ENCODE measurements at regions not wholly inside any gene's neighbourhood (a gene's known extent, or its start where the extent isn't known, plus 50 kb on each side); places are given as distances from the start of the nearest gene placed in this dataset.

DNA sequence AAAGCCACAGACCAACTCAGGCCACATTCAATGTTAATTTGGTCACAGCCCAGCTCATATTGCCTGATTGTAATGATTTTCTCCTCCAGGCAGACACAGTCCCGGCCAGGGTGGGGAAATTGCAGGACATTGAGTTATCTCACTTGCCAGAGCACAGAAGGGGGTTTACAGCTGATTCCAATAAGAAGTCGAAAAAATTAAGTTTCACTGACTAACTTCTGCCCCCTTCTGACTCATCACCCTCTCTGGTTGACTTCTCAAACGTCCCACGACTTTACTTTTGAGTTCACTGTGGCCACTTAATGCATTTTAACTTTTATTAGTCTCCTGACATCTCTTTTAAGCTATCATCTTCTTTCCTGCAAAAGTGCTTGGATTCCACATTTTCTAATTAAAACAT is 321.4 kb upstream of the WWC1 start:
- H3K27me3 ChIP-seq (ENCODE audit: control insufficient read depth in 2 of 2, insufficient read depth in 2 of 2, low read length in 2 of 2), result no peaks in the 10 kb centered on the region
- 75% methylated on average over 4 of the region's 4 CpGs for WGBS (ENCODE audit: insufficient coverage)
- no peak overlapping the region for H3K27ac ChIP-seq (ENCODE audit: low read depth in 1 of 2, low read length in 2 of 2)
- no peak overlapping the region for H3K27ac Mint-ChIP-seq
- no peak overlapping the region for H3K4me2 ChIP-seq (replicated peaks; ENCODE audit: extremely low read depth, low read length, poor library complexity, severe bottlenecking)
- peaks cover 0 to 6% (median 3%) of the 10 kb centered on the region in 3 donors for H3K27me3 Mint-ChIP-seq (ENCODE audit: low read depth in 3 of 3)
- no peak overlapping the region for H3K4me3 Mint-ChIP-seq
- no peaks in the 10 kb centered on the region for H3K79me2 ChIP-seq (ENCODE audit: insufficient read depth, low read length)
- intact Hi-C loops (cut with micrococcal nuclease), result no loop called here
- no peak for DNase-seq
- H2AFZ ChIP-seq (ENCODE audit: insufficient read depth, low read depth, low read length, poor library complexity, severe bottlenecking), result no peak overlapping the region
- H3K36me3 ChIP-seq (replicated peaks in 1 of 2; ENCODE audit: control insufficient read depth in 1 of 2, insufficient read depth in 2 of 2, low read length in 2 of 2), result no peaks in the 10 kb centered on the region
- H3K4me3 ChIP-seq (replicated peaks in 1 of 3; ENCODE audit: low read depth in 2 of 3, low read length in 3 of 3), result no peak overlapping the region
- H3K4me1 ChIP-seq (ENCODE audit: control insufficient read depth in 1 of 2, insufficient read depth in 2 of 2, low read length in 2 of 2), result no peaks in the 10 kb centered on the region
- no peaks in the 10 kb centered on the region for H4K20me1 ChIP-seq (ENCODE audit: insufficient read depth, low read length)
- no peak overlapping the region for H3K9ac ChIP-seq (ENCODE audit: insufficient read depth, low read length, poor library complexity, severe bottlenecking)
- no peaks in the 10 kb centered on the region for H3K4me1 Mint-ChIP-seq
- H3K9me3 Mint-ChIP-seq, result no peaks in the 10 kb centered on the region
- H3K36me3 Mint-ChIP-seq, result no peaks in the 10 kb centered on the region
- TF ChIP-seq, protein P1, sequence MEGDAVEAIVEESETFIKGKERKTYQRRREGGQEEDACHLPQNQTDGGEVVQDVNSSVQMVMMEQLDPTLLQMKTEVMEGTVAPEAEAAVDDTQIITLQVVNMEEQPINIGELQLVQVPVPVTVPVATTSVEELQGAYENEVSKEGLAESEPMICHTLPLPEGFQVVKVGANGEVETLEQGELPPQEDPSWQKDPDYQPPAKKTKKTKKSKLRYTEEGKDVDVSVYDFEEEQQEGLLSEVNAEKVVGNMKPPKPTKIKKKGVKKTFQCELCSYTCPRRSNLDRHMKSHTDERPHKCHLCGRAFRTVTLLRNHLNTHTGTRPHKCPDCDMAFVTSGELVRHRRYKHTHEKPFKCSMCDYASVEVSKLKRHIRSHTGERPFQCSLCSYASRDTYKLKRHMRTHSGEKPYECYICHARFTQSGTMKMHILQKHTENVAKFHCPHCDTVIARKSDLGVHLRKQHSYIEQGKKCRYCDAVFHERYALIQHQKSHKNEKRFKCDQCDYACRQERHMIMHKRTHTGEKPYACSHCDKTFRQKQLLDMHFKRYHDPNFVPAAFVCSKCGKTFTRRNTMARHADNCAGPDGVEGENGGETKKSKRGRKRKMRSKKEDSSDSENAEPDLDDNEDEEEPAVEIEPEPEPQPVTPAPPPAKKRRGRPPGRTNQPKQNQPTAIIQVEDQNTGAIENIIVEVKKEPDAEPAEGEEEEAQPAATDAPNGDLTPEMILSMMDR (IDR thresholded peaks at IDR 0.05), result no peak
- no peaks in the 10 kb centered on the region for H3K9me3 ChIP-seq (replicated peaks in 1 of 2; ENCODE audit: control insufficient read depth in 1 of 2, insufficient read depth in 1 of 2, low read length in 2 of 2)

DNA sequence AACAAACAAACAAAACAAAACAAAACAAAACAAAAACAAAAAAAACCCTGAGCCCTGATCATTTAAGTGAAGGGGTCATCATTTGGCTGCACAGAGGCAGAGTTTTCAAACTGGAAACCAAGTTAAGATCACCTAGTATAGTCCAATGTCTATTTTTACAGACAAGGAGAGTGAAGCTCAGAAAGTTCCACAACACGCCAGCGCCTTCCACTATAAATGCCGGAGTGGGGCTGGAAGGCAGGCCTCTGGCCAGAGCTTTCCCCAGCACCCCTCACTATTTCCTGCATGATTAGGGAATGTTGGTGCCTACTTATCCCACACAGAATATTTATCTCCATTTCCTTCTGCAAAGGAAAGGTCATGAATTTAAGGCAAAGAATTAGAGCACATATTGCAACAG is 319.7 kb upstream of the WWC1 start:
- intact Hi-C loops (cut with micrococcal nuclease), result no loop called here
- no peaks in the 10 kb centered on the region for H3K79me2 ChIP-seq (ENCODE audit: insufficient read depth, low read length)
- H3K9me3 Mint-ChIP-seq, result no peaks in the 10 kb centered on the region
- H3K4me3 Mint-ChIP-seq, result no peak overlapping the region
- no peak for DNase-seq
- no peaks in the 10 kb centered on the region for H3K36me3 ChIP-seq (replicated peaks in 1 of 2; ENCODE audit: control insufficient read depth in 1 of 2, insufficient read depth in 2 of 2, low read length in 2 of 2)
- H3K27me3 ChIP-seq (ENCODE audit: control insufficient read depth in 2 of 2, insufficient read depth in 2 of 2, low read length in 2 of 2), result no peaks in the 10 kb centered on the region
- no peaks in the 10 kb centered on the region for H4K20me1 ChIP-seq (ENCODE audit: insufficient read depth, low read length)
- TF ChIP-seq, protein P1 (IDR thresholded peaks at IDR 0.05), result no peak
- H3K36me3 Mint-ChIP-seq, result no peaks in the 10 kb centered on the region
- H2AFZ ChIP-seq (ENCODE audit: insufficient read depth, low read depth, low read length, poor library complexity, severe bottlenecking), result no peak overlapping the region
- peaks cover 0 to 3% (median 1%) of the 10 kb centered on the region in 3 donors for H3K27me3 Mint-ChIP-seq (ENCODE audit: low read depth in 3 of 3)
- peak overlapping the region in 1 of 7 donors; percentile 50 for H3K27ac Mint-ChIP-seq
- H3K9me3 ChIP-seq (replicated peaks in 1 of 2; ENCODE audit: control insufficient read depth in 1 of 2, insufficient read depth in 1 of 2, low read length in 2 of 2), result no peaks in the 10 kb centered on the region
- no peaks in the 10 kb centered on the region for H3K4me1 ChIP-seq (ENCODE audit: control insufficient read depth in 1 of 2, insufficient read depth in 2 of 2, low read length in 2 of 2)
- H3K27ac ChIP-seq (ENCODE audit: low read depth in 1 of 2, low read length in 2 of 2), result no peak overlapping the region
- H3K9ac ChIP-seq (ENCODE audit: insufficient read depth, low read length, poor library complexity, severe bottlenecking), result no peak overlapping the region
- WGBS (ENCODE audit: insufficient coverage), result no CpG with 5 or more reads among the region's 3 CpGs
- no peak overlapping the region for H3K4me2 ChIP-seq (replicated peaks; ENCODE audit: extremely low read depth, low read length, poor library complexity, severe bottlenecking)
- no peaks in the 10 kb centered on the region for H3K4me1 Mint-ChIP-seq
- H3K4me3 ChIP-seq (replicated peaks in 1 of 3; ENCODE audit: low read depth in 2 of 3, low read length in 3 of 3), result no peak overlapping the region

Data from CD14-positive monocyte (primary cell).